Left lung (tissue), 4 donors: ENCODE measurements at regions not wholly inside any gene's neighbourhood (a gene's known extent, or its start where the extent isn't known, plus 50 kb on each side); places are given as distances from the start of the nearest gene placed in this dataset.

Source experiments
- ATAC-seq: fragments of 200-7000 bp; cut with Tn5 transposase; one replicate; pipeline ENCODE4 v1.9.1; 2020; ENCODE audit warnings: moderate library complexity
- DNase-seq, 4 donors: peaks; one replicate each; pipeline ENCODE4 v3.0.0-alpha.2; 2013 to 2020
- H3K27ac ChIP-seq, 2 donors: fragments of 200-600 bp; sonication (generic) in 1 of 2; one replicate each; pipeline versions ENCODE4 v1.5.0 to v1.8.0; 2020 to 2021
- H3K27me3 ChIP-seq, 2 donors: fragments of 200-600 bp; sonication (generic) in 1 of 2; one replicate each; pipeline versions ENCODE4 v1.5.0 to v1.8.0; 2020 to 2021
- H3K36me3 ChIP-seq, 2 donors: fragments of 200-600 bp; sonication (generic) in 1 of 2; one replicate each; pipeline versions ENCODE4 v1.5.0 to v1.8.0; 2020 to 2021
- H3K4me1 ChIP-seq, 2 donors: fragments of 200-600 bp; one replicate each; pipeline ENCODE4 v1.8.0; 2021
- H3K4me3 ChIP-seq, 2 donors: fragments of 200-600 bp; sonication (generic) in 1 of 2; one replicate each; pipeline versions ENCODE4 v1.5.0 to v1.8.0; 2020 to 2021; ENCODE audit warnings: mild to moderate bottlenecking in 1 of 2
- H3K9me3 ChIP-seq, 2 donors: fragments of 200-600 bp; sonication (generic) in 1 of 2; one replicate each; pipeline versions ENCODE4 v1.5.0 to v1.8.0; 2020 to 2021
- intact Hi-C, 2 donors: fragments of 100-400 bp; cut with DNase I; formaldehyde crosslinking; loops; one replicate each; pipeline versions ENCODE4 v1.11.2 to v1.14.2; 2022
- TF ChIP-seq, protein P1 (sequence below), 2 donors: fragments of 200-600 bp; sonication (generic) in 1 of 2; IDR thresholded peaks; one replicate each; pipeline versions ENCODE4 v1.5.0 to v1.8.0; 2021; ENCODE audit warnings: antibody characterized with exemption in 2 of 2
- donor health status: DM: no; HTN: yes; CAD: no.
- donor health status: DM: no; HTN: no; CAD: no.

GRCh38 chr2:239496700-239497099, 95.9 kb upstream of the HDAC4 start:
- peaks cover 0 to 30% of the 10 kb centered on the region in 2 donors for H3K4me1 ChIP-seq
- DNase-seq (no peak), ATAC-seq (no peak)
- TF ChIP-seq, protein P1, sequence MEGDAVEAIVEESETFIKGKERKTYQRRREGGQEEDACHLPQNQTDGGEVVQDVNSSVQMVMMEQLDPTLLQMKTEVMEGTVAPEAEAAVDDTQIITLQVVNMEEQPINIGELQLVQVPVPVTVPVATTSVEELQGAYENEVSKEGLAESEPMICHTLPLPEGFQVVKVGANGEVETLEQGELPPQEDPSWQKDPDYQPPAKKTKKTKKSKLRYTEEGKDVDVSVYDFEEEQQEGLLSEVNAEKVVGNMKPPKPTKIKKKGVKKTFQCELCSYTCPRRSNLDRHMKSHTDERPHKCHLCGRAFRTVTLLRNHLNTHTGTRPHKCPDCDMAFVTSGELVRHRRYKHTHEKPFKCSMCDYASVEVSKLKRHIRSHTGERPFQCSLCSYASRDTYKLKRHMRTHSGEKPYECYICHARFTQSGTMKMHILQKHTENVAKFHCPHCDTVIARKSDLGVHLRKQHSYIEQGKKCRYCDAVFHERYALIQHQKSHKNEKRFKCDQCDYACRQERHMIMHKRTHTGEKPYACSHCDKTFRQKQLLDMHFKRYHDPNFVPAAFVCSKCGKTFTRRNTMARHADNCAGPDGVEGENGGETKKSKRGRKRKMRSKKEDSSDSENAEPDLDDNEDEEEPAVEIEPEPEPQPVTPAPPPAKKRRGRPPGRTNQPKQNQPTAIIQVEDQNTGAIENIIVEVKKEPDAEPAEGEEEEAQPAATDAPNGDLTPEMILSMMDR (IDR thresholded peaks at IDR 0.05), result no peak
- no peak overlapping the region for H3K27ac ChIP-seq
- intact Hi-C loops, result no loop called here
- H3K4me3 ChIP-seq, result no peak overlapping the region
- H3K36me3 ChIP-seq, result no peaks in the 10 kb centered on the region
- no peaks in the 10 kb centered on the region for H3K9me3 ChIP-seq
- H3K27me3 ChIP-seq, result peaks cover 0 to 4% of the 10 kb centered on the region in 2 donors

DNA sequence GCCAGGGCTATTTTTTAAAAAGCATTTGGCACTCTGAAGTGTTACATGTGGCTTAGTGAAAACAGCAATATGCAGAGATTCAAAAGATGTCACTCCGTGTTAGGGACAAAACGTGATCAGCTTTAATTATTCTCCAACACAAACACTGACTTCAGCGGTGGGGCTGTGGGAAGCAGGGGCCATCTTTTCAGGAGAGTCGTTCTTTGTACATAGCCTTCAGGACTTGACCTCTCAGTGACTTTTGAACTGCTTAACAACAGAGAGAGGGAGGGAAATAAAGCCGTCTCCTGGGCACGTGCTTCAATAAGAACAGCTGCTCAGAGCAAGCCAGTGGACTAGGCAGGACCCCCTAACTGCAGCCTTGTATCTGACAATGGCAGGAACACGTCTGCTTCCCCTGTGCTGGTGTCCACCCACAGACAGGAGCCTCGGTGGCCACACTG, 95.0 kb upstream of the HDAC4 start:
- H3K36me3 ChIP-seq, result no peaks in the 10 kb centered on the region
- H3K27ac ChIP-seq, result no peak overlapping the region
- peaks cover 0 to 4% of the 10 kb centered on the region in 2 donors for H3K27me3 ChIP-seq
- TF ChIP-seq, protein P1 (IDR thresholded peaks at IDR 0.05), result no peak
- ATAC-seq (no peak), DNase-seq (no peak)
- H3K9me3 ChIP-seq, result no peaks in the 10 kb centered on the region
- peaks cover 0 to 22% of the 10 kb centered on the region in 2 donors for H3K4me1 ChIP-seq
- no peak overlapping the region for H3K4me3 ChIP-seq
- intact Hi-C loops, result no loop called here

- no peaks in the 10 kb centered on the region for H3K36me3 ChIP-seq
- H3K9me3 ChIP-seq, result no peaks in the 10 kb centered on the region
- H3K27ac ChIP-seq, result no peak overlapping the region
- no peak for ATAC-seq
- peaks cover 0 to 4% of the 10 kb centered on the region in 2 donors for H3K27me3 ChIP-seq
- H3K4me3 ChIP-seq, result no peak overlapping the region
- DNase-seq, result no peak
- H3K4me1 ChIP-seq, result peaks cover 0 to 16% of the 10 kb centered on the region in 2 donors
- TF ChIP-seq, protein P1 (IDR thresholded peaks at IDR 0.05), result no peak
- intact Hi-C loops, result no loop called here
Measured at GRCh38 chr2:239495175-239495574, 94.4 kb upstream of the HDAC4 start.

DNA sequence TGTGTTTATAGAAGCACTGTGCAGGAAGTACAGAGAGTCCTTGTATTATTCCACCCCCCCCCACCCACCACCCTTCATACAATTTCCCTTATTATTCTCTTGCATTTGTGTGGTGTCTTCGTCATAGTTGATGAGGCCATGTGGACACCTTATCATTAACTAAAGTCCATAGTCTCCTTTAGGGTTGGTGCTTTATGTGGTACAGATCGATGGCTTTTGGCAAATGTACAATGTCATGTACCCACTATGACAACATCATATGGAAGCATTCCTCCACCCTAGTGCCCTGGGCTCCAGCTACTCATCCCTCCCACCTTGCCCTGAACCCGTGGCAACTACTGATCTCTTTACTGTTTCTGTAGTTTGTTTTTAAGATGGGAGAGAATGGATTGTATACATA, 93.8 kb upstream of the HDAC4 start:
- intact Hi-C loops, result no loop called here

GRCh38 chr2:239489481-239489880, 88.7 kb upstream of the HDAC4 start:
- Histone ChIP-seq H3K4me3 (no peak overlapping the region), H3K27me3 (no peaks in the 10 kb centered on the region), H3K9me3 (no peaks in the 10 kb centered on the region), H3K4me1 (no peaks in the 10 kb centered on the region), H3K27ac (no peak overlapping the region), H3K36me3 (no peaks in the 10 kb centered on the region)
- intact Hi-C loops, result no loop called here
- TF ChIP-seq, protein P1 (IDR thresholded peaks at IDR 0.05), result no peak
- DNase-seq (no peak), ATAC-seq (no peak)

More for the DNA sequence above, 93.8 kb upstream of the HDAC4 start:
- Histone ChIP-seq H3K4me1 (peaks cover 0 to 10% of the 10 kb centered on the region in 2 donors), H3K27ac (no peak overlapping the region), H3K9me3 (no peaks in the 10 kb centered on the region), H3K4me3 (no peak overlapping the region), H3K36me3 (no peaks in the 10 kb centered on the region), H3K27me3 (peaks cover 0 to 4% of the 10 kb centered on the region in 2 donors)
- TF ChIP-seq, protein P1 (IDR thresholded peaks at IDR 0.05), result no peak
- no peak for ATAC-seq
- no peak for DNase-seq
